ENCODE measurements at regions not wholly inside any gene's neighbourhood (a gene's known extent, or its start where the extent isn't known, plus 50 kb on each side); places are given as distances from the start of the nearest gene placed in this dataset.
"Not testable (repeated sequence)": the region's sequence is repeated elsewhere in the genome, so short reads cannot be mapped to it uniquely, and the experiment has no call there.

- not testable (repeated sequence) for H3K4me1 ChIP-seq (ENCODE audit: low read length); H4K20me1 ChIP-seq (ENCODE audit: insufficient read depth, low read depth, low read length); H3K4me3 ChIP-seq (ENCODE audit: low read length); H3K79me2 ChIP-seq (ENCODE audit: low read length); H3K9me2 ChIP-seq (replicated peaks; ENCODE audit: insufficient read depth, low read length); H3K4me2 ChIP-seq (ENCODE audit: low read depth, low read length, poor library complexity, severe bottlenecking); H3K27me3 ChIP-seq (ENCODE audit: low read length); H3K36me3 ChIP-seq (ENCODE audit: insufficient read depth, low read length); H3K9me3 ChIP-seq (ENCODE audit: low read length); H3K27ac ChIP-seq (ENCODE audit: low read length); H3K9ac ChIP-seq (ENCODE audit: low read length); H2AFZ ChIP-seq (ENCODE audit: low read length)
- peak; percentile 19 for DNase-seq
Measured at GRCh38 chr2:87567093-87567492, 180.8 kb upstream of the PLGLB2 start.

DNA sequence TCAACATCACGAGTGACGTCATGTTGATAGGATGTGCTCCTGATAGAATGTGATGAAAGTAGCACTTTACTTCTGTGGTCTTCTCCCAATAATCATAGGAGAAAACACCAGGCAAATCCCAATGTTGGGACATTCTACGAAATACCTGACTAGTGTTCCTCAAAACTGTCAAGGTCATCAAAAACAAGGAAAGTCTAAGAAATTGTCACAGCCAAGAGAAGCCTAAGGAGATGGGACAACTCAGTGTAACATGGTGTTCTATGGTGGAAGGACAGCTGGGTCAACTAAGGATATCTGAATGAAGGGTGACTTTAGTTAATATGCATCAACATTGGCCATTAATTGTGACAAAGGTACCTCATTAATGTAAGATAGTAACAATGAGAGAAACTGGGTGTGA, 180.0 kb upstream of the PLGLB2 start:
- not testable (repeated sequence) for H3K9me3 ChIP-seq (ENCODE audit: low read length); H3K79me2 ChIP-seq (ENCODE audit: low read length); H3K27ac ChIP-seq (ENCODE audit: low read length); H3K9ac ChIP-seq (ENCODE audit: low read length); H3K4me1 ChIP-seq (ENCODE audit: low read length); H3K36me3 ChIP-seq (ENCODE audit: insufficient read depth, low read length); H3K4me3 ChIP-seq (ENCODE audit: low read length); H2AFZ ChIP-seq (ENCODE audit: low read length); H3K27me3 ChIP-seq (ENCODE audit: low read length); DNase-seq; H4K20me1 ChIP-seq (ENCODE audit: insufficient read depth, low read depth, low read length); H3K4me2 ChIP-seq (ENCODE audit: low read depth, low read length, poor library complexity, severe bottlenecking); H3K9me2 ChIP-seq (replicated peaks; ENCODE audit: insufficient read depth, low read length)

GRCh38 chr2:87568554-87569278, 179.2 kb upstream of the PLGLB2 start:
- H3K27me3 ChIP-seq (ENCODE audit: low read length); H3K79me2 ChIP-seq (ENCODE audit: low read length); H3K4me3 ChIP-seq (ENCODE audit: low read length); H3K9ac ChIP-seq (ENCODE audit: low read length); H3K9me3 ChIP-seq (ENCODE audit: low read length); H4K20me1 ChIP-seq (ENCODE audit: insufficient read depth, low read depth, low read length); H3K9me2 ChIP-seq (replicated peaks; ENCODE audit: insufficient read depth, low read length); H3K4me1 ChIP-seq (ENCODE audit: low read length); H3K27ac ChIP-seq (ENCODE audit: low read length); H3K36me3 ChIP-seq (ENCODE audit: insufficient read depth, low read length); H3K4me2 ChIP-seq (ENCODE audit: low read depth, low read length, poor library complexity, severe bottlenecking); H2AFZ ChIP-seq (ENCODE audit: low read length): not testable (repeated sequence)
- DNase-seq, result peak; percentile 4

- not testable (repeated sequence) for H3K9me3 ChIP-seq (ENCODE audit: low read length); H3K27me3 ChIP-seq (ENCODE audit: low read length); H3K27ac ChIP-seq (ENCODE audit: low read length); H3K4me3 ChIP-seq (ENCODE audit: low read length); H3K9ac ChIP-seq (ENCODE audit: low read length); H2AFZ ChIP-seq (ENCODE audit: low read length); H3K4me1 ChIP-seq (ENCODE audit: low read length); H3K9me2 ChIP-seq (replicated peaks; ENCODE audit: insufficient read depth, low read length); H3K36me3 ChIP-seq (ENCODE audit: insufficient read depth, low read length); H4K20me1 ChIP-seq (ENCODE audit: insufficient read depth, low read depth, low read length); H3K4me2 ChIP-seq (ENCODE audit: low read depth, low read length, poor library complexity, severe bottlenecking); H3K79me2 ChIP-seq (ENCODE audit: low read length)
- peak; percentile 36 for DNase-seq
Measured at GRCh38 chr2:87569689-87570397, 178.0 kb upstream of the PLGLB2 start.

GRCh38 chr2:87571889-87572465, 175.9 kb upstream of the PLGLB2 start:
- not testable (repeated sequence) for H3K4me2 ChIP-seq (ENCODE audit: low read depth, low read length, poor library complexity, severe bottlenecking)

DNA sequence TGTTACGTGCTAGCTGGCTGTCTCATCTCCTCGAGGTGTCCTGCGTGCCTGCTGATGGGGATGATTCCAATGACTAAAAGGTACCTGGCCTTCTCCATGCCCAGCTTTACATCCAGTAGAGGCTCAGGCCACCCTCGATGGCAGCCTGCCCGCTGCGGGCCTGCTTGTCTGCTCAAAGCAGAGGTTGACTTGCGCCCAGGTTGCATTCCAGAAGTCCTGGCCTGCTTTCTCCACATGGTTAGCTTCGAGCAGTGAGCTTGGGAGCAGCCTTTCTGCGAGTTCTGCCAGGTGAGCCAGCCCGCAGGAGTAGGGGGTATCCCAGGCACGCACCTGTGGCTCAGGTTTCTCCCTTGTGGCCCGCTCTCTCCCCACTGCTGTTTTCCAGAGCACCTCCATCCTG, 175.0 kb upstream of the PLGLB2 start:
- H3K9me2 ChIP-seq (replicated peaks; ENCODE audit: insufficient read depth, low read length); H4K20me1 ChIP-seq (ENCODE audit: insufficient read depth, low read depth, low read length); H3K9me3 ChIP-seq (ENCODE audit: low read length); H2AFZ ChIP-seq (ENCODE audit: low read length); H3K36me3 ChIP-seq (ENCODE audit: insufficient read depth, low read length); H3K4me3 ChIP-seq (ENCODE audit: low read length); H3K9ac ChIP-seq (ENCODE audit: low read length); H3K27me3 ChIP-seq (ENCODE audit: low read length); H3K27ac ChIP-seq (ENCODE audit: low read length); H3K79me2 ChIP-seq (ENCODE audit: low read length); H3K4me1 ChIP-seq (ENCODE audit: low read length); H3K4me2 ChIP-seq (ENCODE audit: low read depth, low read length, poor library complexity, severe bottlenecking): not testable (repeated sequence)
- peak; percentile 6 for DNase-seq

More at GRCh38 chr2:87571889-87572465, 175.9 kb upstream of the PLGLB2 start:
- DNase-seq; H3K79me2 ChIP-seq (ENCODE audit: low read length); H3K36me3 ChIP-seq (ENCODE audit: insufficient read depth, low read length); H4K20me1 ChIP-seq (ENCODE audit: insufficient read depth, low read depth, low read length); H2AFZ ChIP-seq (ENCODE audit: low read length); H3K9ac ChIP-seq (ENCODE audit: low read length); H3K27me3 ChIP-seq (ENCODE audit: low read length); H3K9me2 ChIP-seq (replicated peaks; ENCODE audit: insufficient read depth, low read length); H3K4me3 ChIP-seq (ENCODE audit: low read length); H3K9me3 ChIP-seq (ENCODE audit: low read length); H3K27ac ChIP-seq (ENCODE audit: low read length); H3K4me1 ChIP-seq (ENCODE audit: low read length): not testable (repeated sequence)

DNA sequence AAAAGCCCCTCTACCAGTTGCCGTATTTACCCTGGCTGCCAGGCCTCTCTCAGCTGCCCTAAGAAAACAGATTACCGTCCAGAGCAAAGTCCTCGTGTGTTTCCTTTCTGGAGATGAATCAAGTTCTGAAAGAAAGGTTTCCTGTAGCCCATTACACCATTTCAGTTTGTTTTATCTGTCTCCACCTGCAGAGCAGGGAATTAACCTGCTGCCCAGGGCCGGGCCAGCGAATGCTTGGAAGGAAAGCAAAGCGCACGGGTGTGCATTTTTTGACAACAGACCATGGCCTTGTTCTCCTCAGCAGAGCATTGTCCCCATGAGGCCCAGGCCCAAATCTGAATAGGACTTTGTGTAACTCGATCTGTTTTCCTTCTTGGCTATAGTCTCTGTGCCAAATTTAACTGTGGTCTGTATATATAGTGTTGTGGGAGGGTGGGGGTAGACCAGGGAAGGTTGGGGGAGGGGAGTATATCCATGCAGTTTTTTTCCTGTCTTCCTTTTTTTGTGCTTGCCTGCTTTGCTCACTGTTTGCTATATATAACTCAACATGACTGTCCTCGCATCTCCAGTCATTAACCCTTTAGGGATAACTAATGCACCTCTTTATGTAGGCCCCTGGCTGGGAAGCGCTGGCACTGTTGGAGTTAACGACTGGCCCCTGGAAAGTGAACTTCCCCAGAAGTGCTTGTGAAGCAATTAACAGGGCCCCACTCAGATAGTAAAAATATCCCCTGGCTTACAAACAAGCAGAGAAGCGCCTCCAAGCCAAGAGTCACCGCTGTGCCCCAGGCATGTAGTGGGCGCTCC, 174.3 kb upstream of the PLGLB2 start:
- H3K79me2 ChIP-seq (ENCODE audit: low read length); H3K27me3 ChIP-seq (ENCODE audit: low read length); H3K4me1 ChIP-seq (ENCODE audit: low read length); H3K4me2 ChIP-seq (ENCODE audit: low read depth, low read length, poor library complexity, severe bottlenecking); H3K27ac ChIP-seq (ENCODE audit: low read length); H4K20me1 ChIP-seq (ENCODE audit: insufficient read depth, low read depth, low read length); H3K36me3 ChIP-seq (ENCODE audit: insufficient read depth, low read length); H3K4me3 ChIP-seq (ENCODE audit: low read length); H3K9ac ChIP-seq (ENCODE audit: low read length); H3K9me2 ChIP-seq (replicated peaks; ENCODE audit: insufficient read depth, low read length); H3K9me3 ChIP-seq (ENCODE audit: low read length); H2AFZ ChIP-seq (ENCODE audit: low read length): not testable (repeated sequence)
- peak; percentile 26 for DNase-seq

All from Karpas-422 (cell line).